GM20000 (cell line): ENCODE measurements at regions not wholly inside any gene's neighbourhood (a gene's known extent, or its start where the extent isn't known, plus 50 kb on each side); places are given as distances from the start of the nearest gene placed in this dataset.

Source experiments
- DNase-seq: peaks from one replicate; pipeline ENCODE4 v3.0.0; 2012; ENCODE audit warnings: low spot score
- TF ChIP-seq, protein P1 (sequence below): IDR thresholded peaks from 2 replicates; pipeline ENCODE4 v1.5.1; 2012; ENCODE audit warnings: mild to moderate bottlenecking, control low read depth; ENCODE audit errors: extremely low read depth, missing control alignments

DNA sequence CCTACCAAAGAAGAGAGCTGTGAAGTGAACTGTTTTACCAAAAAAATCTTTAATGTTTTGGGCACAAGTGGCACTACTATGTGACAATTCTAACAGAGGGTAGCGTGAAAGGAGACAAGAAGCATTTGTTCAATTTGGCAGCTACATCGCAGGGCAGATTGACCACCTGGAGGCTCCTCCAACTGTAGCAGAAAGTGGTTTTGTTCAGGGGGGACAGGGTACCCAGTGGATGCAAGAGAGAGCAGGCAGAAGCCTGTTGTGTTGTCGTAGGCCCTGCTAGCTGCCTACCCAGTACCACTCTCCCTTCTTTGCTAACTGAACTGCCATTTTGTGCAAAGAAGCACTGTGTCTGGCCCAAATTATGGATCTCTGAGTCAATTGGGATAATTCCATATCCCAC, 54.8 kb upstream of the SYN2 start:
- no peak for DNase-seq
- TF ChIP-seq, protein P1, sequence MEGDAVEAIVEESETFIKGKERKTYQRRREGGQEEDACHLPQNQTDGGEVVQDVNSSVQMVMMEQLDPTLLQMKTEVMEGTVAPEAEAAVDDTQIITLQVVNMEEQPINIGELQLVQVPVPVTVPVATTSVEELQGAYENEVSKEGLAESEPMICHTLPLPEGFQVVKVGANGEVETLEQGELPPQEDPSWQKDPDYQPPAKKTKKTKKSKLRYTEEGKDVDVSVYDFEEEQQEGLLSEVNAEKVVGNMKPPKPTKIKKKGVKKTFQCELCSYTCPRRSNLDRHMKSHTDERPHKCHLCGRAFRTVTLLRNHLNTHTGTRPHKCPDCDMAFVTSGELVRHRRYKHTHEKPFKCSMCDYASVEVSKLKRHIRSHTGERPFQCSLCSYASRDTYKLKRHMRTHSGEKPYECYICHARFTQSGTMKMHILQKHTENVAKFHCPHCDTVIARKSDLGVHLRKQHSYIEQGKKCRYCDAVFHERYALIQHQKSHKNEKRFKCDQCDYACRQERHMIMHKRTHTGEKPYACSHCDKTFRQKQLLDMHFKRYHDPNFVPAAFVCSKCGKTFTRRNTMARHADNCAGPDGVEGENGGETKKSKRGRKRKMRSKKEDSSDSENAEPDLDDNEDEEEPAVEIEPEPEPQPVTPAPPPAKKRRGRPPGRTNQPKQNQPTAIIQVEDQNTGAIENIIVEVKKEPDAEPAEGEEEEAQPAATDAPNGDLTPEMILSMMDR, result no peak

DNA sequence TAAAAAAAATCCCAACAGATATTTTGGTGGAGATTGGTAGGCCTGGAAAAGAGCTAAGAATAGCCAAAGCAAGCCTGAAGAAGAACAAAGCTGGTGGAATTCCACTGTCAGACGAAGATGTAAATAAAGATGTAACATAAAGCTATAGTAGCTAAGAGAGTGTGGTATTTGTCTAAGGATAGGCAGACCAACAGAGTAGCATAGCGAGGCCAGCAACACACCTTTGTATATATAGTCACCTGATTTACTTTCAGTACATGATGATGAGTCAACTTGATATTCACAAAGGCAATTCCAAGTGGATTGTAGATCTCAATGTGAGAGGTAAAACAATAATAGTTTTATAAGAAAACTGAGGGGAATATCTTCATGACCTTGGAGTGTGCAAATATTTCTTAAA, 53.6 kb upstream of the SYN2 start:
- DNase-seq, result no peak
- TF ChIP-seq, protein P1, result no peak

DNA sequence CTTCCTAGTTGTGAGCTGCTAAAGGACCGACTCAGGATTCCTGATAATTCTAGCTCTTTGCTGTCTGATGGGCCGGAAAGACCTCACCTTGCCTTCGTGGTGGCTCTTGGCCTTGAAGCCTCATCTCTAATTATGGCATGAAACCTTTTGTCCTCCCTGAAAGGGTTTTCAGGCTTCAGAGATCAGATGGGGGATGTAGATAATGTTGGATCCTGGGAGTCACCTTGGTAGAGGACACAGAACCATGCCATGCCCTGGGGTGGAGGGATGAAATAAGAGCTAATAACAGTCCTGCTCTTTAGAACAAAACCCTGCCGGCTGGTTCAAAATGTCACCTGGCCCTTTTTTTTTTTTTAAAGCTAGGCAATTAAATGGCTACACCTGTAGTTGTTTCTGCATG, 50.8 kb upstream of the SYN2 start:
- no peak for DNase-seq
- TF ChIP-seq, protein P1, result no peak

DNA sequence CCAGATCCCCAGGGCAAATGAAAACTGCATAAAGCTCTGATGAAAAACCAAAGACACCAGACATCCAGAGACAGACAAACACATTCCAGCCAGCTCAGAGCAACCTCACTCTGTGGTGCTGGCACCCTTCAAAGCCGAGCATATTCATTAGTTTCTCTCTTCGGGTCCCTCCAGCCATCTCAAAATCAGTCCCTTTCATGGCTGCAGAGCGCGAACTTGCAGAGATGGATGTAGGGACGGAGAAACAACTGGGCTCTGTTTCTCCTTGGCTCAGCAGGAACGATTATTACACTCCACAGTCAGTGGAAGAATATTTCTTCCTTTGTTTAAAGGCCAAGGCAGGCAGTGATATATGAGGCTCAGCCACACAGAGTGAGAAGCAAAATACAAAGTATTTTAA, 50.4 kb upstream of the SYN2 start:
- TF ChIP-seq, protein P1, result no peak
- DNase-seq, result no peak

DNA sequence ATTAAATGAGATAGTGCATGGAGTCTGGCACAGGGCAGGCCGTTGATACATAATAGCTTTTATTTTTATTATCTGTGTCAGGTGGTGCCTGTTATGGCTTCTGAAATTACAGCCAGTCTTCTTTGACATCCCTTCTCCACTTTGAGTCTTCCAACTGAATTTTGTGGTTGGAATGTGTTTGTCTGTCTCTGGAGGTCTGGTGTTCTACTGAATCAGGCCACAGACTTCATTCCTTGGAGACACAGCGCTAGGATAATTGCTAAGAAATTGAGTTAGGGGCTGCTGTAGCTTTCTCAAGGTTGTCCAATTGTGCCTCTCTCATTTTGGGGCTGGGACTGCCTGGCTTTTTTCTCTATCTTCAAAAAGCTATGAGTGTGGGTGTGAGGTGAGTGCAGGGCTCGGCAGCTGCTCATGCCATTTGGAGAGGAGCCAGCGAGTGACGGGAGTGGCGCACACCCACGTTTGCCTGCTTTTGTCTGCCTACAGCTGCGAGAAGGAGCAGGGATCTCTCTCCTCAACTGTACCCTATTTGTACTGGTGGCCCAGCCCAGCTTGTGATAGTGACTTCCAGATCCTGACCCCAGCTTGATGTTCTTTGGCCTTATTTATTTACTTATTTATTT, 49.8 kb upstream of the SYN2 start:
- no peak for DNase-seq
- TF ChIP-seq, protein P1, result no peak
